KMS-11 (cell line): ENCODE measurements at regions not wholly inside any gene's neighbourhood (a gene's known extent, or its start where the extent isn't known, plus 50 kb on each side); places are given as distances from the start of the nearest gene placed in this dataset.
"Not testable (repeated sequence)": the region's sequence is repeated elsewhere in the genome, so short reads cannot be mapped to it uniquely, and the experiment has no call there.

Source experiments
- H2AFZ ChIP-seq: fragments of 200-600 bp; sonication (generic); 2 replicates; pipeline ENCODE4 v1.6.1; 2016; ENCODE audit warnings: antibody characterized with exemption, mixed run types, low read depth
- H3K27ac ChIP-seq: fragments of 200-600 bp; sonication (generic); 2 replicates; pipeline ENCODE4 v1.6.1; 2016; ENCODE audit warnings: mild to moderate bottlenecking, mixed run types
- H3K27me3 ChIP-seq: fragments of 200-600 bp; sonication (generic); 2 replicates; pipeline ENCODE4 v1.6.1; 2017; ENCODE audit warnings: mild to moderate bottlenecking, low read depth, mixed run types, moderate library complexity; ENCODE audit not compliant: insufficient read depth
- H3K36me3 ChIP-seq: fragments of 200-600 bp; sonication (generic); 2 replicates; pipeline ENCODE4 v1.6.1; 2017; ENCODE audit warnings: mild to moderate bottlenecking, mixed run types; ENCODE audit not compliant: insufficient read depth
- H3K4me1 ChIP-seq: fragments of 200-600 bp; sonication (generic); 2 replicates; pipeline ENCODE4 v1.6.1; 2016; ENCODE audit warnings: mild to moderate bottlenecking, low read depth, mixed run types; ENCODE audit not compliant: poor library complexity, severe bottlenecking
- H3K4me2 ChIP-seq: fragments of 200-600 bp; sonication (generic); 2 replicates; pipeline ENCODE4 v1.7.0; 2016; ENCODE audit warnings: mild to moderate bottlenecking, mixed run types
- H3K4me3 ChIP-seq: fragments of 200-600 bp; sonication (generic); IDR thresholded peaks from 2 replicates; pipeline ENCODE4 v1.6.1; 2017; ENCODE audit warnings: low read depth, low read length, mixed read lengths; ENCODE audit not compliant: insufficient read depth
- H3K79me2 ChIP-seq: fragments of 200-600 bp; sonication (generic); 2 replicates; pipeline ENCODE4 v1.6.1; 2016; ENCODE audit warnings: low read depth, mixed run types; ENCODE audit not compliant: insufficient read depth
- H3K9ac ChIP-seq: fragments of 200-600 bp; sonication (generic); 2 replicates; pipeline ENCODE4 v1.6.1; 2016; ENCODE audit warnings: mild to moderate bottlenecking, mixed run types
- H4K20me1 ChIP-seq: fragments of 200-600 bp; sonication (generic); 2 replicates; pipeline ENCODE4 v1.6.1; 2016; ENCODE audit warnings: mild to moderate bottlenecking, mixed run types; ENCODE audit not compliant: insufficient read depth
- TF ChIP-seq, protein P1 (sequence below): fragments of 200-600 bp; sonication (generic); conservative IDR thresholded peaks from 2 replicates; pipeline ENCODE4 v1.6.1; 2017; ENCODE audit warnings: low read depth, mild to moderate bottlenecking, antibody characterized with exemption, low read length, moderate library complexity, mixed read lengths

- H3K79me2 ChIP-seq: no peaks in the 10 kb centered on the region
- no peaks in the 10 kb centered on the region for H3K27me3 ChIP-seq
- no peaks in the 10 kb centered on the region for H3K36me3 ChIP-seq
- no peak overlapping the region for H3K9ac ChIP-seq
- H4K20me1 ChIP-seq: no peaks in the 10 kb centered on the region
- H3K4me2 ChIP-seq: no peak overlapping the region
- no peak overlapping the region for H3K27ac ChIP-seq
- H3K4me1 ChIP-seq: no peaks in the 10 kb centered on the region
- TF ChIP-seq, protein P1, sequence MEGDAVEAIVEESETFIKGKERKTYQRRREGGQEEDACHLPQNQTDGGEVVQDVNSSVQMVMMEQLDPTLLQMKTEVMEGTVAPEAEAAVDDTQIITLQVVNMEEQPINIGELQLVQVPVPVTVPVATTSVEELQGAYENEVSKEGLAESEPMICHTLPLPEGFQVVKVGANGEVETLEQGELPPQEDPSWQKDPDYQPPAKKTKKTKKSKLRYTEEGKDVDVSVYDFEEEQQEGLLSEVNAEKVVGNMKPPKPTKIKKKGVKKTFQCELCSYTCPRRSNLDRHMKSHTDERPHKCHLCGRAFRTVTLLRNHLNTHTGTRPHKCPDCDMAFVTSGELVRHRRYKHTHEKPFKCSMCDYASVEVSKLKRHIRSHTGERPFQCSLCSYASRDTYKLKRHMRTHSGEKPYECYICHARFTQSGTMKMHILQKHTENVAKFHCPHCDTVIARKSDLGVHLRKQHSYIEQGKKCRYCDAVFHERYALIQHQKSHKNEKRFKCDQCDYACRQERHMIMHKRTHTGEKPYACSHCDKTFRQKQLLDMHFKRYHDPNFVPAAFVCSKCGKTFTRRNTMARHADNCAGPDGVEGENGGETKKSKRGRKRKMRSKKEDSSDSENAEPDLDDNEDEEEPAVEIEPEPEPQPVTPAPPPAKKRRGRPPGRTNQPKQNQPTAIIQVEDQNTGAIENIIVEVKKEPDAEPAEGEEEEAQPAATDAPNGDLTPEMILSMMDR: no peak
- H2AFZ ChIP-seq: no peak overlapping the region
- no peak overlapping the region for H3K4me3 ChIP-seq
These were observed 106.5 kb upstream of the SATB1 start for GRCh38 chr3:18531662-18532061.

DNA sequence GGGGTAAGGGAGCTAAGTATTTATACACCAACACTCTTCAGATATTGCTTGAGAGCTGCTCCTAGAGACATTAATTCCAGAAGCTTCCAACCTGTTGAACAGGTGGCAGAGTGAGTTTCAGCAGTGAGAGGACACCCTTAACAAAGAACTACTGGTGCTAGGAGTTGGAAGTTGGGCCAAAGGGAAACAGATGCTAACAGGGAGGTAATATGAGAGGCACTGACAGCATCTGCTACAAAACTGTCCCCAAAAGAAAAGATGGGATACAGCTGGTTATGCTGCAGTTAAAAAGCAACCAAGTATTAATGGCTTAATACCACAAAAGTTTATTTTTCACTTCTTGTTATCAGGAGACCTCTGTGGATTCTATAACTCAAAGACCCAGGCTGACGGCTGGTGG, 104.5 kb upstream of the SATB1 start:
- H3K4me1 ChIP-seq: no peaks in the 10 kb centered on the region
- no peak overlapping the region for H3K4me2 ChIP-seq
- no peak overlapping the region for H3K9ac ChIP-seq
- no peak overlapping the region for H3K4me3 ChIP-seq
- no peaks in the 10 kb centered on the region for H3K27me3 ChIP-seq
- no peaks in the 10 kb centered on the region for H3K36me3 ChIP-seq
- H4K20me1 ChIP-seq: no peaks in the 10 kb centered on the region
- no peak overlapping the region for H2AFZ ChIP-seq
- no peak overlapping the region for H3K27ac ChIP-seq
- no peaks in the 10 kb centered on the region for H3K79me2 ChIP-seq
- TF ChIP-seq, protein P1: no peak

GRCh38 chr3:18527691-18528090, 102.6 kb upstream of the SATB1 start:
- Histone ChIP-seq H3K4me1 (no peaks in the 10 kb centered on the region), H3K36me3 (no peaks in the 10 kb centered on the region), H4K20me1 (no peaks in the 10 kb centered on the region), H3K9ac (no peak overlapping the region), H3K4me3 (no peak overlapping the region), H3K27me3 (no peaks in the 10 kb centered on the region), H3K4me2 (no peak overlapping the region), H2AFZ (no peak overlapping the region), H3K79me2 (no peaks in the 10 kb centered on the region), H3K27ac (no peak overlapping the region)
- TF ChIP-seq, protein P1: no peak

GRCh38 chr3:18526667-18527066, 101.5 kb upstream of the SATB1 start:
- Histone ChIP-seq H4K20me1 (no peaks in the 10 kb centered on the region), H3K4me3 (no peak overlapping the region), H3K9ac (no peak overlapping the region), H3K4me2 (no peak overlapping the region), H3K4me1 (no peaks in the 10 kb centered on the region), H3K36me3 (no peaks in the 10 kb centered on the region), H3K27ac (no peak overlapping the region), H3K27me3 (no peaks in the 10 kb centered on the region), H3K79me2 (no peaks in the 10 kb centered on the region), H2AFZ (no peak overlapping the region)
- TF ChIP-seq, protein P1: no peak

GRCh38 chr3:18516170-18516569, 91.0 kb upstream of the SATB1 start:
- not testable (repeated sequence) for H4K20me1 ChIP-seq, H3K4me3 ChIP-seq, H3K4me1 ChIP-seq, H3K9ac ChIP-seq, H2AFZ ChIP-seq, H3K36me3 ChIP-seq, H3K27ac ChIP-seq, H3K4me2 ChIP-seq, H3K27me3 ChIP-seq, H3K79me2 ChIP-seq
